ENCODE measurements at regions not wholly inside any gene's neighbourhood (a gene's known extent, or its start where the extent isn't known, plus 50 kb on each side); places are given as distances from the start of the nearest gene placed in this dataset.

GRCh38 chr10:31650010-31650409 lies 278.6 kb downstream of the ARHGAP12 start:
- TF ChIP-seq, protein P1, sequence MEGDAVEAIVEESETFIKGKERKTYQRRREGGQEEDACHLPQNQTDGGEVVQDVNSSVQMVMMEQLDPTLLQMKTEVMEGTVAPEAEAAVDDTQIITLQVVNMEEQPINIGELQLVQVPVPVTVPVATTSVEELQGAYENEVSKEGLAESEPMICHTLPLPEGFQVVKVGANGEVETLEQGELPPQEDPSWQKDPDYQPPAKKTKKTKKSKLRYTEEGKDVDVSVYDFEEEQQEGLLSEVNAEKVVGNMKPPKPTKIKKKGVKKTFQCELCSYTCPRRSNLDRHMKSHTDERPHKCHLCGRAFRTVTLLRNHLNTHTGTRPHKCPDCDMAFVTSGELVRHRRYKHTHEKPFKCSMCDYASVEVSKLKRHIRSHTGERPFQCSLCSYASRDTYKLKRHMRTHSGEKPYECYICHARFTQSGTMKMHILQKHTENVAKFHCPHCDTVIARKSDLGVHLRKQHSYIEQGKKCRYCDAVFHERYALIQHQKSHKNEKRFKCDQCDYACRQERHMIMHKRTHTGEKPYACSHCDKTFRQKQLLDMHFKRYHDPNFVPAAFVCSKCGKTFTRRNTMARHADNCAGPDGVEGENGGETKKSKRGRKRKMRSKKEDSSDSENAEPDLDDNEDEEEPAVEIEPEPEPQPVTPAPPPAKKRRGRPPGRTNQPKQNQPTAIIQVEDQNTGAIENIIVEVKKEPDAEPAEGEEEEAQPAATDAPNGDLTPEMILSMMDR (IDR thresholded peaks at IDR 0.05; ENCODE audit: borderline replicate concordance, extremely low read depth, low read length, poor library complexity, severe bottlenecking) = no peak
- no peak for TF ChIP-seq EZH2 (IDR thresholded peaks at IDR 0.05; ENCODE audit: borderline replicate concordance, low read depth, low read length, severe bottlenecking)
